GM21529 (cell line): ENCODE measurements at regions not wholly inside any gene's neighbourhood (a gene's known extent, or its start where the extent isn't known, plus 50 kb on each side); places are given as distances from the start of the nearest gene placed in this dataset.

ENCODE experiments used
- ATAC-seq: cut with Tn5 transposase; IDR thresholded peaks from one replicate; pipeline ENCODE4 v1.9.1; 2021; ENCODE audit not compliant: unreplicated experiment

GRCh38 chr5:86875539-86875938 lies 257.8 kb downstream of the COX7C start:
- ATAC-seq: no peak

- ATAC-seq: no peak
Observed at GRCh38 chr5:86878250-86878649, 260.5 kb downstream of the COX7C start.

GRCh38 chr5:86879086-86879485 lies 261.3 kb downstream of the COX7C start:
- no peak for ATAC-seq

GRCh38 chr5:86880344-86880743 lies 262.6 kb downstream of the COX7C start:
- no peak for ATAC-seq

GRCh38 chr5:86880785-86881492 lies 263.2 kb downstream of the COX7C start:
- peak; percentile 96 for ATAC-seq

GRCh38 chr5:86881493-86882090 lies 263.9 kb downstream of the COX7C start:
- no peak for ATAC-seq

GRCh38 chr5:86884608-86885007 lies 266.9 kb downstream of the COX7C start:
- ATAC-seq: no peak

- no peak for ATAC-seq
Observed at GRCh38 chr5:86885011-86885410, 267.3 kb downstream of the COX7C start.

GRCh38 chr5:86885489-86886230 lies 267.9 kb downstream of the COX7C start:
- ATAC-seq: no peak

GRCh38 chr5:86890375-86890774 lies 272.6 kb downstream of the COX7C start:
- ATAC-seq: no peak

- ATAC-seq: no peak
Observed at GRCh38 chr5:86894056-86894455, 276.3 kb downstream of the COX7C start.

- no peak for ATAC-seq
Observed at GRCh38 chr5:86896916-86897315, 279.2 kb downstream of the COX7C start.

- ATAC-seq: no peak
Observed at GRCh38 chr5:86909418-86910295, 291.9 kb downstream of the COX7C start.

- no peak for ATAC-seq
Observed at GRCh38 chr5:86917117-86917579, 299.4 kb downstream of the COX7C start.

GRCh38 chr5:86918246-86918645 lies 300.5 kb downstream of the COX7C start:
- ATAC-seq: no peak

GRCh38 chr5:86926033-86926432 lies 308.3 kb downstream of the COX7C start:
- no peak for ATAC-seq

- no peak for ATAC-seq
Observed at GRCh38 chr5:86929123-86929766, 311.5 kb downstream of the COX7C start.

GRCh38 chr5:86951761-86952160 lies 315.9 kb upstream of the RASA1 start:
- ATAC-seq: no peak

GRCh38 chr5:86964889-86965288 lies 302.8 kb upstream of the RASA1 start:
- ATAC-seq: no peak

GRCh38 chr5:86968301-86968753 lies 299.4 kb upstream of the RASA1 start:
- ATAC-seq: no peak
